ENCODE measurements at regions not wholly inside any gene's neighbourhood (a gene's known extent, or its start where the extent isn't known, plus 50 kb on each side); places are given as distances from the start of the nearest gene placed in this dataset.

GRCh38 chr2:204279819-204280218, 265.5 kb upstream of the PARD3B start:
- ATAC-seq (ENCODE audit: low FRiP score), result no peak
- TF ChIP-seq, protein P1, sequence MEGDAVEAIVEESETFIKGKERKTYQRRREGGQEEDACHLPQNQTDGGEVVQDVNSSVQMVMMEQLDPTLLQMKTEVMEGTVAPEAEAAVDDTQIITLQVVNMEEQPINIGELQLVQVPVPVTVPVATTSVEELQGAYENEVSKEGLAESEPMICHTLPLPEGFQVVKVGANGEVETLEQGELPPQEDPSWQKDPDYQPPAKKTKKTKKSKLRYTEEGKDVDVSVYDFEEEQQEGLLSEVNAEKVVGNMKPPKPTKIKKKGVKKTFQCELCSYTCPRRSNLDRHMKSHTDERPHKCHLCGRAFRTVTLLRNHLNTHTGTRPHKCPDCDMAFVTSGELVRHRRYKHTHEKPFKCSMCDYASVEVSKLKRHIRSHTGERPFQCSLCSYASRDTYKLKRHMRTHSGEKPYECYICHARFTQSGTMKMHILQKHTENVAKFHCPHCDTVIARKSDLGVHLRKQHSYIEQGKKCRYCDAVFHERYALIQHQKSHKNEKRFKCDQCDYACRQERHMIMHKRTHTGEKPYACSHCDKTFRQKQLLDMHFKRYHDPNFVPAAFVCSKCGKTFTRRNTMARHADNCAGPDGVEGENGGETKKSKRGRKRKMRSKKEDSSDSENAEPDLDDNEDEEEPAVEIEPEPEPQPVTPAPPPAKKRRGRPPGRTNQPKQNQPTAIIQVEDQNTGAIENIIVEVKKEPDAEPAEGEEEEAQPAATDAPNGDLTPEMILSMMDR (IDR thresholded peaks at IDR 0.05), result no peak

GRCh38 chr2:204280262-204280668, 265.0 kb upstream of the PARD3B start:
- TF ChIP-seq, protein P1 (IDR thresholded peaks at IDR 0.05), result no peak
- no peak for ATAC-seq (ENCODE audit: low FRiP score)

More at GRCh38 chr2:204279819-204280218, 265.5 kb upstream of the PARD3B start:
- no peak for DNase-seq (ENCODE audit: low spot score)

DNA sequence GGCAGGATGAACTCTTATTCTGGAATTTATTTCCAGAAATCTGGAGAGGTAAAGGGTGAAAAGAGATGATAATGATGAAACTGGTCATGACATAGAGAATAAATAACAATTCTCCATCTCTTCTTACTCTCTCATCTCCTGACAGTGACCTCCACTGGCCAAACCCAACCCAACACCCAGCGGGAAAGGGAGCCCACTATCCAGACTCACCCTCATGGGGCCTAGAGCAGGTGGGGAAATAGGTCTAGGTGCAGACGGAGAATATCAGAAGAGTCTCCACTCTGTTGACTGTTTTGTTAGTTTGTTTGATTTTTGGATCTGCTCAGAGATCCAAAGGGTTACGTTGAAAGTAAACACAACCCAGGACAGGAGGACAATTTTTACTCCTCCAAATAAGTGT, 263.2 kb upstream of the PARD3B start:
- DNase-seq (ENCODE audit: low spot score), result no peak
- TF ChIP-seq, protein P1 (IDR thresholded peaks at IDR 0.05), result no peak
- ATAC-seq (ENCODE audit: low FRiP score), result no peak

More at GRCh38 chr2:204280262-204280668, 265.0 kb upstream of the PARD3B start:
- DNase-seq (ENCODE audit: low spot score), result no peak

DNA sequence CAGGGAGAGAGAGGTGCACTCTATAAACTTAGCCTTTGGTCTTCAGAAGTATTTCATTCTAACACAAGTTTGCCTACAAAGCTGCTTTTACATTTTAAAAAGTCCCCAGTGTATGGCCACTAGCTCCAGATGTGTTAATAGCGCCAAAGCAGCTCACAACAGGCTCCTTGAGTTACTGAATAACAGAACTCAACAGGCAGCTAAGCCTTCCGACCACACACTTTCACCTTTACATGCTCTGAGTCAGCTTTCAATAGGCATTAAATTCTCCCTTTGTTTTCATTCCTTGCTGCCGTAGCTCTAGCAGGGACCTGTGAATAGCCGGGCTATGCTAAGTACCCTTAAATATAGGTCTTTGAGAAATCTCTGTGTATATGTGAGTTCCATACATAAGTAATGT, 262.8 kb upstream of the PARD3B start:
- no peak for ATAC-seq (ENCODE audit: low FRiP score)

GRCh38 chr2:204289066-204289465, 256.2 kb upstream of the PARD3B start:
- TF ChIP-seq, protein P1 (IDR thresholded peaks at IDR 0.05), result no peak
- no peak for DNase-seq (ENCODE audit: low spot score)
- ATAC-seq (ENCODE audit: low FRiP score), result no peak

More for the DNA sequence above, 262.8 kb upstream of the PARD3B start:
- no peak for DNase-seq (ENCODE audit: low spot score)
- TF ChIP-seq, protein P1 (IDR thresholded peaks at IDR 0.05), result no peak

GRCh38 chr2:204292439-204292838, 252.8 kb upstream of the PARD3B start:
- no peak for DNase-seq (ENCODE audit: low spot score)
- no peak for ATAC-seq (ENCODE audit: low FRiP score)
- TF ChIP-seq, protein P1 (IDR thresholded peaks at IDR 0.05), result no peak

GRCh38 chr2:204293884-204294747, 251.2 kb upstream of the PARD3B start:
- DNase-seq (ENCODE audit: low spot score) (no peak), ATAC-seq (ENCODE audit: low FRiP score) (no peak)
- TF ChIP-seq, protein P1 (IDR thresholded peaks at IDR 0.05), result no peak
